Skeletal muscle tissue (tissue), 3 donors: ENCODE measurements at regions not wholly inside any gene's neighbourhood (a gene's known extent, or its start where the extent isn't known, plus 50 kb on each side); places are given as distances from the start of the nearest gene placed in this dataset.

ENCODE experiments used
- H3K27ac ChIP-seq: one replicate; pipeline ENCODE4 v1.7.0; 2013; ENCODE audit warnings: mild to moderate bottlenecking, low read depth, low read length, inconsistent platforms
- H3K27me3 ChIP-seq, 3 donors: one replicate each; pipeline ENCODE4 v1.7.0; 2013; ENCODE audit warnings: low read length in 3 of 3; ENCODE audit not compliant: control insufficient read depth in 3 of 3, insufficient read depth in 3 of 3
- H3K36me3 ChIP-seq, 3 donors: one replicate each; pipeline ENCODE4 v1.7.0; 2013; ENCODE audit warnings: low read length in 3 of 3; ENCODE audit not compliant: control insufficient read depth in 3 of 3, insufficient read depth in 3 of 3
- H3K4me1 ChIP-seq, 3 donors: one replicate each; pipeline ENCODE4 v1.7.0; 2013; ENCODE audit warnings: low read length in 3 of 3, mild to moderate bottlenecking in 3 of 3; ENCODE audit not compliant: control insufficient read depth in 3 of 3, insufficient read depth in 3 of 3
- H3K4me3 ChIP-seq, 3 donors: one replicate each; pipeline ENCODE4 v1.7.0; 2013; ENCODE audit warnings: low read length in 3 of 3
- H3K9ac ChIP-seq, 3 donors: one replicate each; pipeline ENCODE4 v1.7.0; 2013; ENCODE audit warnings: low read length in 3 of 3, mild to moderate bottlenecking in 3 of 3, moderate library complexity in 2 of 3, low read depth in 1 of 3
- H3K9me3 ChIP-seq, 3 donors: one replicate each; pipeline ENCODE4 v1.7.0; 2013; ENCODE audit warnings: low read length in 3 of 3; ENCODE audit not compliant: control insufficient read depth in 3 of 3
- donor health status: Osteomylitis.

GRCh38 chr11:21866781-21867180 is 326.1 kb upstream of the ANO5 start:
- Histone ChIP-seq H3K27me3 (no peaks in the 10 kb centered on the region), H3K36me3 (no peaks in the 10 kb centered on the region), H3K9ac (no peak overlapping the region), H3K4me1 (no peaks in the 10 kb centered on the region), H3K9me3 (no peaks in the 10 kb centered on the region), H3K4me3 (no peak overlapping the region), H3K27ac (no peak overlapping the region)

GRCh38 chr11:21877151-21877550 is 315.7 kb upstream of the ANO5 start:
- H3K9ac ChIP-seq, result no peak overlapping the region
- no peak overlapping the region for H3K27ac ChIP-seq
- H3K4me3 ChIP-seq, result no peak overlapping the region
- H3K4me1 ChIP-seq, result no peaks in the 10 kb centered on the region
- H3K36me3 ChIP-seq, result no peaks in the 10 kb centered on the region
- no peaks in the 10 kb centered on the region for H3K9me3 ChIP-seq
- no peaks in the 10 kb centered on the region for H3K27me3 ChIP-seq

- H3K36me3 ChIP-seq, result no peaks in the 10 kb centered on the region
- no peaks in the 10 kb centered on the region for H3K4me1 ChIP-seq
- H3K27me3 ChIP-seq, result no peaks in the 10 kb centered on the region
- H3K9me3 ChIP-seq, result no peaks in the 10 kb centered on the region
- no peak overlapping the region for H3K27ac ChIP-seq
- H3K4me3 ChIP-seq, result no peak overlapping the region
- H3K9ac ChIP-seq, result no peak overlapping the region
These were observed 309.5 kb upstream of the ANO5 start for GRCh38 chr11:21883354-21883753.

GRCh38 chr11:21888814-21889213 is 304.1 kb upstream of the ANO5 start:
- Histone ChIP-seq H3K27ac (no peak overlapping the region), H3K36me3 (no peaks in the 10 kb centered on the region), H3K4me3 (no peak overlapping the region), H3K9me3 (no peaks in the 10 kb centered on the region), H3K9ac (no peak overlapping the region), H3K4me1 (no peaks in the 10 kb centered on the region), H3K27me3 (no peaks in the 10 kb centered on the region)

GRCh38 chr11:21892736-21893564 is 299.9 kb upstream of the ANO5 start:
- no peaks in the 10 kb centered on the region for H3K36me3 ChIP-seq

GRCh38 chr11:21893565-21893867 is 299.4 kb upstream of the ANO5 start:
- H3K36me3 ChIP-seq, result no peaks in the 10 kb centered on the region
- no peak overlapping the region for H3K27ac ChIP-seq
- H3K9ac ChIP-seq, result no peak overlapping the region
- no peaks in the 10 kb centered on the region for H3K4me1 ChIP-seq
- no peaks in the 10 kb centered on the region for H3K9me3 ChIP-seq
- no peaks in the 10 kb centered on the region for H3K27me3 ChIP-seq
- H3K4me3 ChIP-seq, result no peak overlapping the region

More at GRCh38 chr11:21892736-21893564, 299.9 kb upstream of the ANO5 start:
- no peak overlapping the region for H3K4me3 ChIP-seq
- H3K27me3 ChIP-seq, result no peaks in the 10 kb centered on the region
- no peak overlapping the region for H3K9ac ChIP-seq
- no peaks in the 10 kb centered on the region for H3K4me1 ChIP-seq
- no peaks in the 10 kb centered on the region for H3K9me3 ChIP-seq
- no peak overlapping the region for H3K27ac ChIP-seq

GRCh38 chr11:21894492-21894891 is 298.4 kb upstream of the ANO5 start:
- Histone ChIP-seq H3K9me3 (no peaks in the 10 kb centered on the region), H3K4me1 (no peaks in the 10 kb centered on the region), H3K27me3 (no peaks in the 10 kb centered on the region), H3K36me3 (no peaks in the 10 kb centered on the region), H3K9ac (no peak overlapping the region), H3K27ac (no peak overlapping the region), H3K4me3 (no peak overlapping the region)

- no peaks in the 10 kb centered on the region for H3K36me3 ChIP-seq
- H3K4me1 ChIP-seq, result no peaks in the 10 kb centered on the region
- H3K27ac ChIP-seq, result no peak overlapping the region
- no peak overlapping the region for H3K4me3 ChIP-seq
- no peaks in the 10 kb centered on the region for H3K9me3 ChIP-seq
- H3K27me3 ChIP-seq, result no peaks in the 10 kb centered on the region
- H3K9ac ChIP-seq, result no peak overlapping the region
These were observed 297.2 kb upstream of the ANO5 start for GRCh38 chr11:21895686-21896085.

- Histone ChIP-seq H3K27ac (no peak overlapping the region), H3K9me3 (no peaks in the 10 kb centered on the region), H3K4me3 (no peak overlapping the region), H3K9ac (no peak overlapping the region), H3K36me3 (no peaks in the 10 kb centered on the region), H3K27me3 (no peaks in the 10 kb centered on the region), H3K4me1 (no peaks in the 10 kb centered on the region)
These were observed 296.7 kb upstream of the ANO5 start for GRCh38 chr11:21896216-21896615.

GRCh38 chr11:21896746-21897602 is 295.9 kb upstream of the ANO5 start:
- H3K27ac ChIP-seq, result no peak overlapping the region
- H3K36me3 ChIP-seq, result no peaks in the 10 kb centered on the region
- H3K27me3 ChIP-seq, result no peaks in the 10 kb centered on the region
- no peaks in the 10 kb centered on the region for H3K9me3 ChIP-seq
- no peaks in the 10 kb centered on the region for H3K4me1 ChIP-seq
- H3K9ac ChIP-seq, result no peak overlapping the region
- H3K4me3 ChIP-seq, result no peak overlapping the region
